Esophagus (tissue), 2 donors: ENCODE measurements at regions not wholly inside any gene's neighbourhood (a gene's known extent, or its start where the extent isn't known, plus 50 kb on each side); places are given as distances from the start of the nearest gene placed in this dataset.

Source experiments
- H3K27ac ChIP-seq, 2 donors: one replicate each; pipeline ENCODE4 v1.5.1; 2013; ENCODE audit warnings: low read depth in 2 of 2, mild to moderate bottlenecking in 2 of 2, inconsistent platforms in 1 of 2, low read length in 1 of 2, moderate library complexity in 1 of 2
- H3K27me3 ChIP-seq, 2 donors: one replicate each; pipeline ENCODE4 v1.6.1; 2013; ENCODE audit warnings: low read length in 2 of 2, control low read depth in 1 of 2, mild to moderate bottlenecking in 1 of 2; ENCODE audit not compliant: insufficient read depth in 2 of 2, control insufficient read depth in 1 of 2
- H3K36me3 ChIP-seq, 2 donors: one replicate each; pipeline ENCODE4 v1.6.1; 2013; ENCODE audit warnings: low read length in 1 of 2; ENCODE audit not compliant: control insufficient read depth in 2 of 2, insufficient read depth in 2 of 2
- H3K4me1 ChIP-seq, 2 donors: one replicate each; pipeline ENCODE4 v1.6.1; 2013; ENCODE audit warnings: low read length in 1 of 2; ENCODE audit not compliant: control insufficient read depth in 2 of 2, insufficient read depth in 2 of 2
- H3K4me3 ChIP-seq, 2 donors: one replicate each; pipeline ENCODE4 v1.5.1; 2013; ENCODE audit warnings: low read length in 2 of 2, mild to moderate bottlenecking in 2 of 2, low read depth in 1 of 2, moderate library complexity in 1 of 2
- H3K9me3 ChIP-seq, 2 donors: one replicate each; pipeline ENCODE4 v1.6.1; 2013; ENCODE audit warnings: mild to moderate bottlenecking in 2 of 2, low read depth in 1 of 2, low read length in 1 of 2, moderate library complexity in 1 of 2; ENCODE audit not compliant: control insufficient read depth in 2 of 2, insufficient read depth in 1 of 2
- WGBS, 2 donors: extraction: QIAGEN DNeasy Blood & Tissue Kit; methylation state at CpG; one replicate each; pipeline ENCODE4 v1.1.7; 2013; 5-methylcytosine and 5-hydroxymethylcytosine counted together
- donor health status: healthy with polysubstance abuse.
- donor health status: Bipolar disorder and iron deficiency.

- H3K4me3 ChIP-seq = no peak overlapping the region
- H3K4me1 ChIP-seq = peaks cover 0 to 4% of the 10 kb centered on the region in 2 donors
- no peak overlapping the region for H3K27ac ChIP-seq
- H3K9me3 ChIP-seq = no peaks in the 10 kb centered on the region
- WGBS, 2 donors = 90 to 92% methylated on average over 4 of the region's 4 CpGs
- H3K27me3 ChIP-seq = no peaks in the 10 kb centered on the region
- no peaks in the 10 kb centered on the region for H3K36me3 ChIP-seq
Measured at GRCh38 chr2:11915650-11916049, 169.2 kb downstream of the LPIN1 start.

DNA sequence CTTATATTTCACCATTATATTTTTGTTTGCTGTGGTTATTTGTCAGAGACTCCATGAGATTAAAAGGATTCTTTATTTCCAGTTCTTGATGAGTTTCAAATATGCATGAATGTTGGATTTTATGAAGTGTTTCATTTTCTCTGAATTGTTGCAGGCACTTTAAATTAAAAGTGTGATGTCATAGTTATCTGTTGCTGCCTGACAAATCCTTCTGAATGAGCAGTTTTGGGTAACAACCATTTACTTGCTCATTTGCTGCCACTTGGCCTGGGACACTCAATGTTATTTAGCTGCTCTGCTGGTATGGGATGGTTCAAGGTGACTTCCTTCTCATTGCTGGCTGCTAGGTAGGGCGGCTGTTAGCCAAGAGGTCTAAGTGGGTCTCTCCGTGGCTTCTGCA, 173.5 kb downstream of the LPIN1 start:
- Histone ChIP-seq H3K4me1 (peaks cover 0 to 4% of the 10 kb centered on the region in 2 donors), H3K4me3 (no peak overlapping the region), H3K27me3 (no peaks in the 10 kb centered on the region), H3K36me3 (no peaks in the 10 kb centered on the region), H3K9me3 (no peaks in the 10 kb centered on the region), H3K27ac (no peak overlapping the region)
- WGBS, 2 donors = 85 to 89% methylated on average over 2 of the region's 2 CpGs

DNA sequence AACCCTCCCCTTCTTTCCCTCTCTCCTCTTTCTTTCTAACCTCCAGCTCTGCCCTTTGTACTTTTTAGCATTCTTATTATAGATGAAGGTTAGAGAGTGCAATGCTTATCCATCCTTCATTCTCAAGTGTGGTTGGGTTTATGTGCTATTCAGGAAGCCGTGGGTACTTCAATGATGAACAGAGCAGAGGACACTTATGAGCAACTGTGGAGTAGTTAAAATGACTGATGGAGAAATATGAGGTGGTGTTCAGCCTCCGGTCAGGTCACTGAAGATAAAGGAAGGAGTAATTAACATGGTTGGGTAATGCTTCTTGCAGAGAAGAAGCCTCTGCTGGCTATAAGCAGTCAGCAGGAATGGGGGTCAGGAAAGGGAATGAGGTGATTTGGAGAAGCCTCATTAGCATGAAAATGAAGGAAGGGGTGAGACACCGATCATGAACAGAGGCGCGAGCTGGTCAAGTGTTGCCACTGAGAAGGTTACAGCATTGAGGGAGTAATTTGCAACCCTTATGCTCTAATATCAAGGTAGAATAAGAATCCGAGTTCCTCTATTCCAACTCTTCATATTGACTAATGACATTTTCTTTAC, 174.7 kb downstream of the LPIN1 start:
- no peak overlapping the region for H3K27ac ChIP-seq
- no peaks in the 10 kb centered on the region for H3K36me3 ChIP-seq
- WGBS, 2 donors = 88 to 91% methylated on average over 6 of the region's 6 CpGs
- H3K27me3 ChIP-seq = no peaks in the 10 kb centered on the region
- no peaks in the 10 kb centered on the region for H3K9me3 ChIP-seq
- H3K4me3 ChIP-seq = no peak overlapping the region
- H3K4me1 ChIP-seq = peaks cover 0 to 4% of the 10 kb centered on the region in 2 donors

- Histone ChIP-seq H3K4me1 (peaks cover 0 to 4% of the 10 kb centered on the region in 2 donors), H3K36me3 (no peaks in the 10 kb centered on the region), H3K27me3 (no peaks in the 10 kb centered on the region), H3K4me3 (no peak overlapping the region), H3K9me3 (no peaks in the 10 kb centered on the region), H3K27ac (no peak overlapping the region)
- WGBS, 2 donors = 64 to 69% methylated on average over 4 of the region's 4 CpGs
Measured at GRCh38 chr2:11922294-11922693, 175.9 kb downstream of the LPIN1 start.

DNA sequence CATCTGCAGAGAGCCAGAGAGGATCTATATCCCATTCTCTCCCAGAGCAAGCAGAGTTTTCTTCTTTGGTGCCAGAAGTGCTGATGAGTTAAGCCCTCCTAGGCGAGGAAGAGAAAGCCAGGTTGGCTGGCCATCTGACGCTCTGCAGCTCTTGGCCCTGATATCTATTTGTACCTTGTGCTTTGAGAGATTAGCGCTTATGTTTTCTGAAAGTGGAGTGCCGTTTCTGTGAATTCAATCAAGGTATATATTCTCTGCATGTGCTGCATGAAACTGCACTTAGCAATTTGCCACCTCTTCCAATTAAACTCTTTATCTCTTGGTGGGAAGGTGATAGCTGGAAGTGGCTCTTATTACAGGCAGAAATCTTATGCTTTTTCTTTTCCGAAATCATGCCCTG, 177.5 kb downstream of the LPIN1 start:
- no peaks in the 10 kb centered on the region for H3K36me3 ChIP-seq
- no peak overlapping the region for H3K4me3 ChIP-seq
- H3K9me3 ChIP-seq = no peaks in the 10 kb centered on the region
- H3K27me3 ChIP-seq = no peaks in the 10 kb centered on the region
- H3K27ac ChIP-seq = no peak overlapping the region
- H3K4me1 ChIP-seq = peaks cover 0 to 4% of the 10 kb centered on the region in 2 donors
- 54 to 58% methylated on average over 5 of the region's 5 CpGs for WGBS, 2 donors

- Histone ChIP-seq H3K36me3 (no peaks in the 10 kb centered on the region), H3K27me3 (no peaks in the 10 kb centered on the region), H3K27ac (no peak overlapping the region), H3K4me3 (no peak overlapping the region), H3K4me1 (no peaks in the 10 kb centered on the region), H3K9me3 (no peaks in the 10 kb centered on the region)
- 80 to 85% methylated on average over 11 of the region's 11 CpGs for WGBS, 2 donors
Measured at GRCh38 chr2:11925295-11926066, 179.0 kb downstream of the LPIN1 start.

GRCh38 chr2:11930211-11930761, 183.9 kb downstream of the LPIN1 start:
- Histone ChIP-seq H3K9me3 (peaks cover 0 to 2% of the 10 kb centered on the region in 2 donors), H3K4me3 (no peak overlapping the region), H3K27me3 (no peaks in the 10 kb centered on the region), H3K4me1 (no peaks in the 10 kb centered on the region), H3K27ac (no peak overlapping the region), H3K36me3 (no peaks in the 10 kb centered on the region)
- WGBS, 2 donors = 69 to 71% methylated on average over 11 of the region's 11 CpGs

- Histone ChIP-seq H3K9me3 (peaks cover 0 to 2% of the 10 kb centered on the region in 2 donors), H3K27ac (no peak overlapping the region), H3K36me3 (no peaks in the 10 kb centered on the region), H3K27me3 (no peaks in the 10 kb centered on the region), H3K4me1 (no peaks in the 10 kb centered on the region), H3K4me3 (no peak overlapping the region)
- 91 to 92% methylated on average over 7 of the region's 7 CpGs for WGBS, 2 donors
Measured at GRCh38 chr2:11932048-11932512, 185.6 kb downstream of the LPIN1 start.

DNA sequence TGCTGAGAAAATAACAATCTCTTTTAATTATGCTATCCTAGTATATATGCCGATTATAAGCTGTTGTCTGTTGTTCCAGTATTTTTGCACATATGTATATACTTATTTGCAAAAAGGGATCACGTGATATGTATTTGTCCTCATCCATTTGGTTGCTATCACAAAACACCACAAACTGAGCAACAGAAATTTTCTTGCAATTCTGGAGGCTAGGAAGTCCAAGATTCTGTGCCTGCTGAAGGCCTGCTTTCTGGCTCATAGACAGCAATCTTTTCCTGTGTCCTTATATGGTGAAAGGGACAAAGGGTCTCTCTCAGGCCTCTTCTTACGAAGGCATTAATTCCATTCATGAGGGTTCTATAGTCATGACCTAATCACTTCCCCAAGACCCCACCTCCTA, 186.5 kb downstream of the LPIN1 start:
- no peaks in the 10 kb centered on the region for H3K4me1 ChIP-seq
- no peaks in the 10 kb centered on the region for H3K27me3 ChIP-seq
- H3K4me3 ChIP-seq = no peak overlapping the region
- H3K9me3 ChIP-seq = peaks cover 0 to 2% of the 10 kb centered on the region in 2 donors
- H3K36me3 ChIP-seq = no peaks in the 10 kb centered on the region
- 82 to 85% methylated on average over 3 of the region's 3 CpGs for WGBS, 2 donors
- H3K27ac ChIP-seq = no peak overlapping the region
